ENCODE measurements at regions not wholly inside any gene's neighbourhood (a gene's known extent, or its start where the extent isn't known, plus 50 kb on each side); places are given as distances from the start of the nearest gene placed in this dataset.

DNA sequence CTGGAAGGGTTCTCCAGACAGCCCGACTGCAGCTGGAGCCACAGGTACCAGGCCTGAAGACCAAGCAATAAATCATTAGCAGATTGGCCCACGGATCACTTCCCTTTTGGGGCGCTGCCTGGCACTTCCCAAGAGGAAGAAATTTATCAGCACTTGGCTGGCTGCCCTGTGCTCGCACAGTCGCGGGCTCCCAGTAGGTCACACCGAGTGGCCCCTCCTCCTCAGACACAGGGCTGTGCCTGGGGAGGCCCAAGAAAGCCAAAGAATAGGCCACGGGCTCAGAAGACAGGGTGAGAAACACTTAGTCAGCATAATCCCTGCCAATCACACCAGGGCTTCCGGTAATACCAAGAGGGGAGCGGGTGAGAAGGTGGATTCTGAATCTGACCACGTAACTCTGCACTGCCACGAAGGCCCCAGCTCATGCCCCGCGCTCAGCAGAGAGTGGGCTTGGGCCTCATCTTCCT, 115.7 kb upstream of the MSX2 start:
- Histone ChIP-seq H3K36me3 (ENCODE audit: control insufficient read depth in 2 of 2, insufficient read depth in 2 of 2, low read length in 1 of 2) (no peaks in the 10 kb centered on the region), H4K20me1 (ENCODE audit: control insufficient read depth, insufficient read depth) (no peaks in the 10 kb centered on the region), H2AFZ (ENCODE audit: control insufficient read depth, low read depth, low read length) (no peak overlapping the region), H3K79me2 (ENCODE audit: control insufficient read depth, insufficient read depth, low read length) (no peaks in the 10 kb centered on the region), H3K4me2 (ENCODE audit: control insufficient read depth, insufficient read depth) (no peak overlapping the region), H3K27me3 (replicated peaks in 1 of 2; ENCODE audit: control insufficient read depth in 2 of 2, insufficient read depth in 2 of 2, low read length in 1 of 2) (no peaks in the 10 kb centered on the region), H3K4me3 (no peak overlapping the region), H3K4me1 (ENCODE audit: control insufficient read depth, insufficient read depth, low read length) (no peaks in the 10 kb centered on the region), H3K9me3 (replicated peaks; ENCODE audit: control insufficient read depth, insufficient read depth, low read length) (no peaks in the 10 kb centered on the region), H3K27ac (ENCODE audit: control insufficient read depth, insufficient read depth) (no peak overlapping the region), H3K9ac (ENCODE audit: control insufficient read depth, insufficient read depth, low read length) (no peak overlapping the region)
- ChIA-PET SMC1A (ENCODE audit: uncharacterized antibody, unreplicated experiment) (no interaction called here), RAD21 (ENCODE audit: unreplicated experiment) (no interaction called here), CTCF (no interaction called here), POLR2A (no interaction called here)
- DNase-seq (ENCODE audit: low read depth, low spot score) (no peak), ATAC-seq (peak; percentile 39), FAIRE-seq (no peak)
- BruUV-seq (replicated peaks): no TSS peak
- WGBS (ENCODE audit: insufficient coverage, insufficient replicate concordance, low lambda C conversion rate, missing lambda C conversion rate): 13% methylated on average over 14 of the region's 14 CpGs
- in situ Hi-C loops (cut with MboI): no loop called here
- no peak for TF ChIP-seq TBL1XR1 (IDR thresholded peaks at IDR 0.05; ENCODE audit: low read depth, low read length)
- TF ChIP-seq, protein P1, sequence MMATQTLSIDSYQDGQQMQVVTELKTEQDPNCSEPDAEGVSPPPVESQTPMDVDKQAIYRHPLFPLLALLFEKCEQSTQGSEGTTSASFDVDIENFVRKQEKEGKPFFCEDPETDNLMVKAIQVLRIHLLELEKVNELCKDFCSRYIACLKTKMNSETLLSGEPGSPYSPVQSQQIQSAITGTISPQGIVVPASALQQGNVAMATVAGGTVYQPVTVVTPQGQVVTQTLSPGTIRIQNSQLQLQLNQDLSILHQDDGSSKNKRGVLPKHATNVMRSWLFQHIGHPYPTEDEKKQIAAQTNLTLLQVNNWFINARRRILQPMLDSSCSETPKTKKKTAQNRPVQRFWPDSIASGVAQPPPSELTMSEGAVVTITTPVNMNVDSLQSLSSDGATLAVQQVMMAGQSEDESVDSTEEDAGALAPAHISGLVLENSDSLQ (IDR thresholded peaks at IDR 0.05): 0 out of 2 replicates have a peak, but pooled peaks have one; percentile 16
- TF ChIP-seq SMARCA5 (IDR thresholded peaks at IDR 0.05): no peak
- TF ChIP-seq BRCA1 (IDR thresholded peaks at IDR 0.05; ENCODE audit: low read depth, low read length): no peak
- no peak for TF ChIP-seq MXI1 (IDR thresholded peaks at IDR 0.05; ENCODE audit: low read depth, low read length)
- TF ChIP-seq PAX8 (IDR thresholded peaks at IDR 0.05): no peak
- intact Hi-C loops (cut with micrococcal nuclease; ENCODE audit: unreplicated experiment): no loop called here

DNA sequence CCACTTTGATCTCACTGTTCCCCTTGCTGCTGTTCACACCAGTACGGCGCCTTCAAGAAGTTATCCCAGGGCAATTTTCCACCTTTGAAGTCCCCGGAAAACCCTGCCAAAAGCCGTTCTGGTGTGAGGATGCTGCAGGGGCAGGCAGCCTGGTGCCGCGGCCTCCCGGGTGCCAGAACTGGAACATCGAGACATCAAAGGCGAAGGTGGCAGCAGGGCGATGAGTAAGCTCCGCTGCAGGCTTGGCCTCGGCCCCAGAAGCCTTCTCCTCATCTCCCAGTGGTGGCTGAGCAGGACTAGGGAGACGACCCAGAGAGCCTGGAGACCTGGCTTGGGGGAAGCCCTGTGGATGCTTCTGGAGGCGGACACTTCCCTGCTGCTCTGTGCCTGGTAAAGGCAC, 115.3 kb upstream of the MSX2 start:
- BruUV-seq (replicated peaks): no TSS peak
- no peak overlapping the region for H3K27ac ChIP-seq (ENCODE audit: control insufficient read depth, insufficient read depth)
- in situ Hi-C loops (cut with MboI) (no loop called here), intact Hi-C loops (cut with micrococcal nuclease; ENCODE audit: unreplicated experiment) (no loop called here)
- FAIRE-seq (no peak), DNase-seq (ENCODE audit: low read depth, low spot score) (no peak), ATAC-seq (no peak)
- no peaks in the 10 kb centered on the region for H4K20me1 ChIP-seq (ENCODE audit: control insufficient read depth, insufficient read depth)
- no peaks in the 10 kb centered on the region for H3K4me1 ChIP-seq (ENCODE audit: control insufficient read depth, insufficient read depth, low read length)
- H3K36me3 ChIP-seq (ENCODE audit: control insufficient read depth in 2 of 2, insufficient read depth in 2 of 2, low read length in 1 of 2): no peaks in the 10 kb centered on the region
- SMC1A ChIA-PET (ENCODE audit: uncharacterized antibody, unreplicated experiment): no interaction called here
- no peak overlapping the region for H3K9ac ChIP-seq (ENCODE audit: control insufficient read depth, insufficient read depth, low read length)
- H3K4me3 ChIP-seq: no peak overlapping the region
- WGBS (ENCODE audit: insufficient coverage, insufficient replicate concordance, low lambda C conversion rate, missing lambda C conversion rate): 60% methylated on average over 14 of the region's 14 CpGs
- no peaks in the 10 kb centered on the region for H3K27me3 ChIP-seq (replicated peaks in 1 of 2; ENCODE audit: control insufficient read depth in 2 of 2, insufficient read depth in 2 of 2, low read length in 1 of 2)
- no peaks in the 10 kb centered on the region for H3K79me2 ChIP-seq (ENCODE audit: control insufficient read depth, insufficient read depth, low read length)
- TF ChIP-seq ZNF274 (IDR thresholded peaks at IDR 0.05; ENCODE audit: insufficient read depth, insufficient read length): no peak
- no peak for TF ChIP-seq ETV6 (conservative IDR thresholded peaks at IDR 0.05 in 1 of 2, IDR thresholded peaks at IDR 0.05 in 1 of 2; ENCODE audit: borderline replicate concordance in 1 of 2, low read depth in 1 of 2)
- no peak for TF ChIP-seq JUND (IDR thresholded peaks at IDR 0.05; ENCODE audit: low read depth, low read length)
- TF ChIP-seq MYB (IDR thresholded peaks at IDR 0.05; ENCODE audit: borderline replicate concordance, low read depth, low read length): no peak
- RAD21 ChIA-PET (ENCODE audit: unreplicated experiment): no interaction called here
- H2AFZ ChIP-seq (ENCODE audit: control insufficient read depth, low read depth, low read length): no peak overlapping the region
- H3K9me3 ChIP-seq (replicated peaks; ENCODE audit: control insufficient read depth, insufficient read depth, low read length): no peaks in the 10 kb centered on the region
- POLR2A ChIA-PET: no interaction called here
- no peak overlapping the region for H3K4me2 ChIP-seq (ENCODE audit: control insufficient read depth, insufficient read depth)
- CTCF ChIA-PET: no interaction called here

All from GM12878 (cell line).